Vagina (tissue), 2 donors: ENCODE measurements at regions not wholly inside any gene's neighbourhood (a gene's known extent, or its start where the extent isn't known, plus 50 kb on each side); places are given as distances from the start of the nearest gene placed in this dataset.

Experiments used
- POLR2A ChIP-seq, 2 donors: fragments of 450-650 bp; IDR thresholded peaks; one replicate each; pipeline ENCODE4 v1.6.1; 2017; ENCODE audit warnings: antibody characterized with exemption in 2 of 2, mild to moderate bottlenecking in 2 of 2, moderate library complexity in 2 of 2
- TF ChIP-seq, protein P1 (sequence below), 3 experiments: fragments of 450-650 bp in 2 of 3; fragments of 200-600 bp in 1 of 3; sonication (generic) in 1 of 3; IDR thresholded peaks; one replicate each; pipeline ENCODE4 v1.5.1; 2017 to 2019; ENCODE audit warnings: antibody characterized with exemption in 3 of 3, mild to moderate bottlenecking in 2 of 3, moderate library complexity in 2 of 3

DNA sequence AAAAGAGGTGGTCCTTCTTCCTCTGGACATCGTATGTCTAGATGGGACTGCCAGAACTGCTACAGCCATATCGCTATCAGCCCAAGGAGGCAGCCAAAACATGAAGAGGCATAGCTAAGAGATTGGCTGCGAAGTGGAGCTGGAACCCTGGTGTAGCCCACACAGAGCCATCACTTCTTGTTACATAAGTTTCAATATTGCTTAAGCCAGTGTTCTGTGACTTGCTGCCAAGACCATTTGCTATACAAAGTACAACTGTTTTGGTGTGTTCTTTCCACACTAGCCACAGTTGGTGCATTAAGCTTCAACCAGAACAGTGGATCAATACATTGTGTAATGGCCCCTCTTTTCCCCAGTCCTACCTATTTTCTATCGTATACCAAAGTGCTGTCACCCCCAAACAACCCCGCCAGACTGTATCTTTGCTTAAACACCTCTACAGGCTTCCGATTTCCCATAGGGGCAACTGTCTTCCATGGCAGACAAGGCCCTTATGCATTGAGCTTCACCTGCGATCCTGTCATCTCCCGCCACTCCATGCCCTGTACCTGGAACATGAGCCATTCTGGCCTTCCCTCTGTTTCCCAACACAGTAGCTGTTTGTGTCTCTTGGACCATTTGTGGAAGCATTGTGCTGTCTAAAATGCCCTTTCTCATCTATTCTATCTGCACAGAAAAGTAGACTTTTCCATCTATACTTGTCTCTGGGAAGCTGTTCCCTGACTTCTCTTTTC, 241.8 kb downstream of the TTLL7 start:
- no peak for TF ChIP-seq POLR2A (IDR thresholded peaks at IDR 0.05)
- TF ChIP-seq, protein P1, sequence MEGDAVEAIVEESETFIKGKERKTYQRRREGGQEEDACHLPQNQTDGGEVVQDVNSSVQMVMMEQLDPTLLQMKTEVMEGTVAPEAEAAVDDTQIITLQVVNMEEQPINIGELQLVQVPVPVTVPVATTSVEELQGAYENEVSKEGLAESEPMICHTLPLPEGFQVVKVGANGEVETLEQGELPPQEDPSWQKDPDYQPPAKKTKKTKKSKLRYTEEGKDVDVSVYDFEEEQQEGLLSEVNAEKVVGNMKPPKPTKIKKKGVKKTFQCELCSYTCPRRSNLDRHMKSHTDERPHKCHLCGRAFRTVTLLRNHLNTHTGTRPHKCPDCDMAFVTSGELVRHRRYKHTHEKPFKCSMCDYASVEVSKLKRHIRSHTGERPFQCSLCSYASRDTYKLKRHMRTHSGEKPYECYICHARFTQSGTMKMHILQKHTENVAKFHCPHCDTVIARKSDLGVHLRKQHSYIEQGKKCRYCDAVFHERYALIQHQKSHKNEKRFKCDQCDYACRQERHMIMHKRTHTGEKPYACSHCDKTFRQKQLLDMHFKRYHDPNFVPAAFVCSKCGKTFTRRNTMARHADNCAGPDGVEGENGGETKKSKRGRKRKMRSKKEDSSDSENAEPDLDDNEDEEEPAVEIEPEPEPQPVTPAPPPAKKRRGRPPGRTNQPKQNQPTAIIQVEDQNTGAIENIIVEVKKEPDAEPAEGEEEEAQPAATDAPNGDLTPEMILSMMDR (IDR thresholded peaks at IDR 0.05), result no peak
